Panc1 (cell line): ENCODE measurements at regions not wholly inside any gene's neighbourhood (a gene's known extent, or its start where the extent isn't known, plus 50 kb on each side); places are given as distances from the start of the nearest gene placed in this dataset.

Source experiments
- ATAC-seq: fragments of 200-7000 bp; cut with Tn5 transposase; 2 replicates; pipeline ENCODE4 v1.9.1; 2020; ENCODE audit warnings: mild to moderate bottlenecking, moderate library complexity
- BruUV-seq: library from RNA; stranded (reverse); fragments of 400-500 nt; replicated peaks from 2 replicates; lab custom pipeline; 2021; lab: Mats Ljungman, UMichigan
- CTCF ChIA-PET: fragments of 300-600 bp; sonication (Branson Sonifier 250); formaldehyde crosslinking; loops from one replicate; lab custom pipeline; 2022; ENCODE audit warnings: antibody characterized with exemption; lab: Charles Lee
- POLR2A ChIA-PET: fragments of 300-600 bp; sonication (Branson Sonifier 250); formaldehyde crosslinking; loops from one replicate; lab custom pipeline; 2022; ENCODE audit warnings: antibody characterized with exemption; lab: Charles Lee
- DNase-seq: peaks from one replicate; pipeline ENCODE4 v3.0.0-alpha.2; 2010; ENCODE audit warnings: low read depth, low spot score
- H3K27ac ChIP-seq: 2 replicates; pipeline ENCODE4 v1.5.1; 2011; ENCODE audit warnings: mild to moderate bottlenecking, low read length, inconsistent platforms
- H3K27me3 ChIP-seq: fragments of 200-500 bp; sonication (Bioruptor generic); 2 replicates; pipeline ENCODE4 v1.6.0; 2014; ENCODE audit warnings: low read length, inconsistent platforms; ENCODE audit not compliant: control insufficient read depth, insufficient read depth
- H3K36me3 ChIP-seq: fragments of 200-500 bp; sonication (Bioruptor generic); 2 replicates; pipeline ENCODE4 v1.5.1; 2014; ENCODE audit warnings: inconsistent platforms, mild to moderate bottlenecking, low read length, moderate library complexity; ENCODE audit not compliant: control insufficient read depth, insufficient read depth
- H3K4me1 ChIP-seq: 2 replicates; pipeline ENCODE4 v1.5.1; 2011; ENCODE audit warnings: inconsistent platforms, mild to moderate bottlenecking, low read length, moderate library complexity; ENCODE audit not compliant: control insufficient read depth, insufficient read depth
- H3K4me3 ChIP-seq, 2 experiments: 2 replicates each; pipeline ENCODE4 v1.5.1; 2011 to 2012; ENCODE audit warnings: low read depth in 2 of 2, low read length in 2 of 2, mild to moderate bottlenecking in 2 of 2, inconsistent platforms in 1 of 2, moderate library complexity in 1 of 2
- H3K9me3 ChIP-seq: fragments of 200-500 bp; sonication (Bioruptor generic); 2 replicates; pipeline ENCODE4 v1.5.1; 2014; ENCODE audit warnings: low read depth, mild to moderate bottlenecking, inconsistent platforms, low read length, moderate library complexity; ENCODE audit not compliant: control insufficient read depth, insufficient read depth
- POLR2AphosphoS5 ChIP-seq: IDR thresholded peaks from 2 replicates; pipeline ENCODE4 v1.6.1; 2012; ENCODE audit warnings: mild to moderate bottlenecking, low read depth, low read length, moderate library complexity
- REST ChIP-seq, 2 experiments: IDR thresholded peaks; 2 replicates each; pipeline ENCODE4 v1.6.1; 2011 to 2012; ENCODE audit warnings: low read depth in 2 of 2, control low read depth in 1 of 2, low read length in 1 of 2, mild to moderate bottlenecking in 1 of 2, moderate library complexity in 1 of 2; ENCODE audit not compliant: insufficient read depth in 1 of 2
- SIN3A ChIP-seq: IDR thresholded peaks from 2 replicates; pipeline ENCODE4 v1.6.1; 2012; ENCODE audit warnings: low read depth, mild to moderate bottlenecking, low read length, moderate library complexity, borderline replicate concordance; ENCODE audit not compliant: insufficient read depth
- TCF7L2 ChIP-seq: IDR thresholded peaks from 2 replicates; pipeline ENCODE4 v1.6.1; 2011; ENCODE audit warnings: mild to moderate bottlenecking, low read depth, low read length, inconsistent platforms
- in situ Hi-C: cut with HindIII; loops from 2 replicates; pipeline ENCODE4 v1.10.0; 2016; ENCODE audit warnings: low sequenced_read_pairs, low pct_unique_long_range_greater_than_20kb
- intact Hi-C: fragments of 100-400 bp; cut with micrococcal nuclease; formaldehyde crosslinking; loops from one replicate; pipeline ENCODE4 v1.10.0; 2022; ENCODE audit not compliant: unreplicated experiment
- TF ChIP-seq, protein P1 (sequence below): fragments of 450-650 bp; IDR thresholded peaks from 2 replicates; pipeline ENCODE4 v1.5.1; 2017; ENCODE audit warnings: mild to moderate bottlenecking

- H3K27ac ChIP-seq = no peak overlapping the region
- intact Hi-C loops (no loop called here), in situ Hi-C loops (no loop called here)
- no peaks in the 10 kb centered on the region for H3K36me3 ChIP-seq
- no peaks in the 10 kb centered on the region for H3K9me3 ChIP-seq
- no TSS peak for BruUV-seq
- TF ChIP-seq, protein P1, sequence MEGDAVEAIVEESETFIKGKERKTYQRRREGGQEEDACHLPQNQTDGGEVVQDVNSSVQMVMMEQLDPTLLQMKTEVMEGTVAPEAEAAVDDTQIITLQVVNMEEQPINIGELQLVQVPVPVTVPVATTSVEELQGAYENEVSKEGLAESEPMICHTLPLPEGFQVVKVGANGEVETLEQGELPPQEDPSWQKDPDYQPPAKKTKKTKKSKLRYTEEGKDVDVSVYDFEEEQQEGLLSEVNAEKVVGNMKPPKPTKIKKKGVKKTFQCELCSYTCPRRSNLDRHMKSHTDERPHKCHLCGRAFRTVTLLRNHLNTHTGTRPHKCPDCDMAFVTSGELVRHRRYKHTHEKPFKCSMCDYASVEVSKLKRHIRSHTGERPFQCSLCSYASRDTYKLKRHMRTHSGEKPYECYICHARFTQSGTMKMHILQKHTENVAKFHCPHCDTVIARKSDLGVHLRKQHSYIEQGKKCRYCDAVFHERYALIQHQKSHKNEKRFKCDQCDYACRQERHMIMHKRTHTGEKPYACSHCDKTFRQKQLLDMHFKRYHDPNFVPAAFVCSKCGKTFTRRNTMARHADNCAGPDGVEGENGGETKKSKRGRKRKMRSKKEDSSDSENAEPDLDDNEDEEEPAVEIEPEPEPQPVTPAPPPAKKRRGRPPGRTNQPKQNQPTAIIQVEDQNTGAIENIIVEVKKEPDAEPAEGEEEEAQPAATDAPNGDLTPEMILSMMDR = no peak
- TF ChIP-seq REST (IDR thresholded peaks at IDR 0.05; ENCODE audit: insufficient read depth in 1 of 2, low read depth in 2 of 2, low read length in 1 of 2) (no peak), TCF7L2 (no peak), SIN3A (no peak)
- H3K4me3 ChIP-seq = no peak overlapping the region
- no peaks in the 10 kb centered on the region for H3K4me1 ChIP-seq
- no peak for DNase-seq
- POLR2A ChIA-PET = no interaction called here
- CTCF ChIA-PET = no interaction called here
- no peak for ATAC-seq
- H3K27me3 ChIP-seq = no peaks in the 10 kb centered on the region
Observed at GRCh38 chr2:120550282-120550681, 185.4 kb upstream of the GLI2 start.

DNA sequence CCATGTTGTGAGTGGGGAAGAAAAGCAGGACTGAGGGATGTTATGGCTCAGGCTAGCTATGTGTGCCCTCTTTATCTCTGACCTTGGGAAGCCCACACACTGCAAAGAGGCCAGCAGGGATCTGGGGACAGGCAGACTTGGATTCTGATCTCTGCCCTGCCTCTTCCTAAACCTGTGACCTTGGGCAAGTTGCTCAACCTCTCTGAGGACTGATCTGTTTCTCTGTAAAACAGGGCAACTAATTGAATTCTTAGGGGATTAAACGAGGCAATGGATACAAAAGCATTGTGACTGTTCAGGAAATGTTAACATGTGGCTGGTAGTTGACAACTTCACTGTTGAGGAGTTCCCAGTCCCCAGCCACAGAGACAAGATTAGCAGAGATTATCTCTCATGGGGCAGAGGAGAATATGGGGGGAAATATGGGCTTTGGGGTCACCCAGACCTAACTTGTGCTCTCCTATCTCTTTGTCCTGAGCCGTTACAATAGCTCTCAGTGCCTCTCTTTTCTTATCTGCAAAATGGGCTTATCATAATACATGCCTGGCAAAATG is 184.7 kb upstream of the GLI2 start:
- DNase-seq = no peak
- ChIA-PET POLR2A (no interaction called here), CTCF (no interaction called here)
- no peak for TF ChIP-seq SIN3A
- TF ChIP-seq POLR2AphosphoS5 = no peak
- TF ChIP-seq, protein P1 = no peak
- TF ChIP-seq REST (IDR thresholded peaks at IDR 0.05; ENCODE audit: insufficient read depth in 1 of 2, low read depth in 2 of 2, low read length in 1 of 2) = no peak
- no peak for TF ChIP-seq TCF7L2
- H3K27me3 ChIP-seq = no peaks in the 10 kb centered on the region
- H3K4me3 ChIP-seq = no peak overlapping the region
- no peaks in the 10 kb centered on the region for H3K4me1 ChIP-seq
- no peak overlapping the region for H3K27ac ChIP-seq
- no peaks in the 10 kb centered on the region for H3K9me3 ChIP-seq
- intact Hi-C loops (no loop called here), in situ Hi-C loops (no loop called here)
- ATAC-seq = no peak
- H3K36me3 ChIP-seq = no peaks in the 10 kb centered on the region
- BruUV-seq = no TSS peak
